AG08396 (cell line): ENCODE measurements at regions not wholly inside any gene's neighbourhood (a gene's known extent, or its start where the extent isn't known, plus 50 kb on each side); places are given as distances from the start of the nearest gene placed in this dataset.

Experiments
- DNase-seq: peaks from one replicate; pipeline ENCODE4 v3.0.0; 2012; ENCODE audit warnings: low spot score, mixed read lengths

DNA sequence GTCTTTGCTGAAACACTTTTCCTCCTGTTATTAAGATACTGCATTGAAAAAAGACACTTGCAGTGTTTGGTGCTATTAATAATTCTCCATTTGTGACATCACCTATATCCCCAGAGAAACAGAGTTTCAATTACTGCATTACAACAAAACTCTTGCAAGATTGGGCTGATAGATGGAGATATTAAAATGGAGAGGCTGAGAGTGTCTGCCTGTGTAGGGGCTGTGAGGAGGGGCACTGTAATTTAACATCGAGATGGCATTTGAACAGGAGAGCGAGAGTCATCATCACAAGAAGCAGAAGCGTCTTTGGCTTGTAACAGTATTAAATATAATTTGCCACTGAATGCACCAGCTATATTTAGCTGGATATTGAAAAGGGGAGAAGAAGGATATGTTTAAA lies 316.5 kb downstream of the CDH26 start:
- no peak for DNase-seq

DNA sequence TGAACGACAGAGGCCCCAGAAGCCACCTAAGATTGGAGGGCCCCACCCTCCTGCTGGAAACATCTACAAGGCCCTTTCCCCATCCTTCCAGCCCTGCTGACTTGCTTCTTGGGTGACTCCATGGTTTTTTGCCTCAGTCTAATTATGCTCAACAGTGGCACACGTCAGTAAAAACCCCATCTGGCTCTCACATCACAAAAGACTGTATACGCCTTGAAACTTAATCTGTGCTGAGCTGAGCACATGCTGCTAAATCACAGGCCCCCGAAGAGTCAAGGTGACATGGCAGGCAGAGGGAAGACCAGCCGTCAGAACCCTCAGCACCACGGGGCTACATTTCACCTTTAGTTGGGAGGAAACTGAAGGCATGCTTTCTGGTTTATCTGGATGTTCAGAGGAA lies 323.1 kb downstream of the CDH26 start:
- DNase-seq = no peak

DNA sequence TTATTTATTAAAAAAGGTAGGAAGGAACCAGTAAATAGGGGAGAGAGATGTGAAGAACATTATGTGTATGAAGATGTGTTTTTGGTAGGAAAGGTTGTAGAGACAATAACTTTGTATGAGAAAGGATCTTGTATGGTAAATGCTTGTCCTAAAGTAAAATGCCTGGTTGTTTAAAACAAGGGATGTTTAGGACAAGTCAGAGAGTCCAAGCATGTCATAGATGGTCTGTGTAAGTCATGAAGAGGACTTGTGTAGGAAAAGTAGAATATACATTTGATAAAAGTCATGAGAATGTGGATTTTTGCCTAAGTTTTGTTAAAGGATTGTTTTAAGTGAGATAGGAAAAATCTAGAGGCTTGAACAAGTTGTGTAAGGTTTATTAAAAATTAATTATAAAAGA lies 325.1 kb downstream of the CDH26 start:
- no peak for DNase-seq

- DNase-seq = no peak
Observed at GRCh38 chr20:60286764-60287163, 328.5 kb downstream of the CDH26 start.

DNA sequence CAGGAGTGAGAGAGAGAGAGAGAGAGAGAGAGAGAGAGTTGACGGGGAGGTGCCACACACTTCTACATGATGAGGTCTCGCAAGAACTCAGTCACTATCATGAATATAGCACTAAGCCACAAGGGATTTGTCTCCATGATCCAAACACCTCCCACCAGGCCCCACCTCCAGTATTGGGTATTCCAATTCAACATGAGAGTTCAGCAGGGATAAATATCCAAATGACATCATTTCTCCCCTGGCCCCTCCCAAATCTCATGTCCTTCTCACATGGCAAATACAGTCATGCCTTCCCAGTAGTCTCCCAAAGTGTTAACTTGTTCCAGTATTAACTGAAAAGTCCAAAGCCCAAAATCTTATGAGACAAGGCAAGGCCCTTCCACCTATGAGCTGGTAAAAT lies 330.7 kb downstream of the CDH26 start:
- no peak for DNase-seq

DNA sequence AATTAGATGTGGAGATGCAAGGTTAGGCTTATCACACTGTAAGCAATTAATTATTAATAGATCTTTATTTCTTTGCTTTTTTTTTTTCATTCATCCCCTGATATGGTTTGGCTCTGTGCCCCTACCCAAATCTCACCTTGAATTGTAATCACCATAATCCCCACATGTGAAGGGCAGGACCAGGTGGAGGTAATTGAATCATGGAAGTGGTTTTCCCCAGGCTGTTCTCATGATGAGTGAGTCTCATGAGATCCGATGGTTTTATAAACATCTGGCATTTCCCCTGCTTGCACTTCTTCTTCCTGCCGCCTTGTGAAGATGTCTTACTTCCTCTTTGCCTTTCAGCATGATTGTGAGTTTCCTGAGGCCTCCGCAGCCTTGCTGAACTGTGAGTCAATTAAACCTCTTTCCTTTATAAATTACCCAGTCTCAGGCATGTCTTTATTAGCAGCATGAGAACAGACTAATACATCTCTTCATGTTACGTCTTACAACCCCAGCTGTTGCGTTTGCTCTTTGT lies 333.8 kb downstream of the CDH26 start:
- DNase-seq = no peak

DNA sequence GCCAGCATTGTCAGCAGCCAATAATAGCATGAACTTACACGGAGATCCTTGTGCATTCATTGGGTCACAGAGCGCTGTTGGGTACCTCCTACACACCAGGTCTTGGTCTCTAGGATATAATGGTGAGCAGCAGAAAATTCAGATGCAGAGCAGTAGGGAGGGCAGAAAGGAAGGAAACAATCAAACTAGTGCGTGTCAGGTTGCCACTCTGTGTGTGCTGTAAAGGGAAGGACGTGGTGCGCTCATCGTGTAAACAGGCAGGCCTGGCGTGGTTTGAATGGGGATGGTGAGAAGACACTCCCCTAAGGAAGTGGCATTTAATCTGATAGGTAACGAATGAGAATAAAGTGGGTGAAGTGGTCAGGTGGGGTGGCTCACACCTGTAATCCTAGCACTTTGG lies 336.4 kb downstream of the CDH26 start:
- no peak for DNase-seq

- DNase-seq = no peak
Observed at GRCh38 chr20:60295214-60295613, 337.0 kb downstream of the CDH26 start.

- DNase-seq = no peak
Observed at GRCh38 chr20:60297649-60298048, 339.4 kb downstream of the CDH26 start.

DNA sequence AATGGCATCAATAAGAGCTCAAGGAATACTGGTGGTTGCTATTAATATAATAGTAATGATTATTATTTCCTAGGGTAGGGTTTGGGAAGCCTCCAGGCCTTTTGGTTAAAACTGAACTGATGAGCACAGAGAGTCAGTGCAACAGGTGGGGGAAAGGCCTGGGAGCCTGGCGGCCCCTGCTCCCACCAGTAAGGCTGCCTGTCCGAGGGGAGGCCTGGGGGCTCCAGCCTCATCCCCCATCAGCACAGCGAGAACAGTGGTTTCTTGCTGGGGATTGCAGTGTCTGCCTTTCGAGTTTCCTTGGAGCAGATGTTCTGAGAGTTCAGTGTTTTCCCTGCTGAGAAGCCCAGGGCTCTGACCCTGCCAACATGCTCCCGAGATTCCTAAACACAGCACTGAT lies 340.4 kb downstream of the CDH26 start:
- no peak for DNase-seq

DNA sequence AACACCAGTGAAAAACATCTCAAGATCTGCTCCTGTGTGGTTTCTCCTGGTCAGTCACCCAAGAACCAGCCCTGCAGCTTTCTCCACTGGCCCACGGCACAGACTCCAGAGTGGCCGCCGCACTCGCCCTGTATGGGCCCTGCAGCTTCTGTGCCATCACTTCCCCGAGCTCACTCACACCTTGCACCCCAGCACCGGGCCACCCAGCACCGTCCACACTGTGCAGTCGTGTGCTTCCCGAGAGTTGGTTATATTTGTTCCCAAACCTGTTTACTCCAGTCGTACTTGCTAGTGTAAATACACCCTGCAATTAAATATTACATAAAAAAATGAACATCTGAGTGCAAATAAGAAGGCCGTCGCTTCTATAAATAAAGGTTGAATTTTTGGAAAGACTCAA lies 341.7 kb downstream of the CDH26 start:
- no peak for DNase-seq

DNA sequence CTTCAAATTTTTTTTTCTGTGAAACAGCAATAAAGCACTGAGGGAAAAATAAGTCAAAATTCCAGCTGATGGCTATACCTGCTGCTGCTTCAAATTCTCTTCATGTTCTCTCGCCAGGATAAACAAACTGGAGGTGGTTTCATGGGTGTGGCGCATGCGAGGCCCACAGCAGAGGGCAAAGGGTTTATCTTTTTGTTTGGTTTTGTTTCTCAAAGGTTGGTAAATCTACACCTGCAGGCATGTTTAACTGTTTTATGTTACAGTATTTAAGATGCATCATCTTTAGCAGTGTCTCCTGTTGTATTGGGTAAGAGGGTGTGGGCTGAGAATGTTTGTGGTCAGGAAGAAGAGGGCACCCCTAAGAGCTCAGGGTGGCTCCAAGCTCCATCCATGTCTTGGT lies 342.2 kb downstream of the CDH26 start:
- no peak for DNase-seq

GRCh38 chr20:60302875-60303274 lies 344.7 kb downstream of the CDH26 start:
- no peak for DNase-seq

- DNase-seq = no peak
Observed at GRCh38 chr20:60304026-60304590, 345.9 kb downstream of the CDH26 start.

DNA sequence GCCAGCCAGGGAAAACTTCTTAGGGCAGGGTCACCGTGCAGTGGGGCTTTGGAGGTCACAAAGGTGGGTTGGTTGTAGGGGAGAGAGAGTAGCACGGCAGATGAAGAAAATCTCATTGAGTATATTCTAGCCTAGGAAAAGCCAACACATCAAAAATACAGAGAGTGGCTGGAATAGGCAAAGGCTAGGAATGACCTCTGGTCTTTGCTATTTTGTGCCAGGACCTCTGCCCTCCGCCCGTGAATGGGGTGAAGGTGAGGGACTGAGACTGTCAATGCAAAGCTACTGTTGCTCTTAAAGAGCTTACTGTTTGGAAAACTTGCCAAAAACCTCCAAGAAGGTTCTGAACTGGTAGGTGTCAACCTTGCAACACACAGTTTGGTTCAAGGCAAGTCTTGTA lies 346.7 kb downstream of the CDH26 start:
- no peak for DNase-seq

GRCh38 chr20:60306105-60306504 lies 347.9 kb downstream of the CDH26 start:
- DNase-seq = no peak

GRCh38 chr20:60306551-60306950 lies 348.3 kb downstream of the CDH26 start:
- no peak for DNase-seq

DNA sequence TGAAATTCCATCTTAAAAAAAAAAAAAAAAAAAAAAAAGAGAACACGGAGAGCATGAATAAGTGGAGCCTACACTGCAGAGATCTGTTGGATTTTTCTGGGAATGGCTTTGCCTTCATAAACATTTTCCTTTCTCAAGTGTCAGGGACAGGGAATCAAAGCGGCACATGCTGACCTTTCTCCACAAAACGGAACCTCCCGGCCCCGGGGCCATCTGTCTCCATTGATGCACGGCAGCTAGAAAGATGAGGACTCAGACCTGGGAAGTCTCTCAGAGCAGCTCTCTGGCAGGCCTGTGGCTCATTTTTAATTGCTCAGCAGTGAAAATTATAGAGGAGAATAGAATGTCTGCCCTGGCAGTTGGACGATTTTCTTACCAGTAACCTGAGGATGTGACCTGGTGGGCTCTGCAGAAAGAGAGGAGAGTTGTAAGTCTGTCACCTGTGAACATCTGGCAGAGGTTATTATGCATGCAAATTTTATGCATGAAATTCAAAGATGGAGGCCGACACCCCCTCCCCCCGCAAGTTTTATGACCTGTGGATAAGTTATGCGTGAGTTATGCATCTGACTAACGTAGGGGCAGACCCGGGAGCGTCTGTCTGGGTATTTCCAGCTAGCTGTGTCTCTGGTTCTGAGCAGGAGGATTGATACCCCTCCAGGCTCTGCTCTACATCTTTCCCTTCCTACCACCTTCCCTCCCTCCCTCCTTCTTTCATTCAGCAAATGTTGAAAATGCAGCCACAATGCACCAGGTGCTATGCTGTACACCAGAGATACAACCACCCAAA lies 352.5 kb downstream of the CDH26 start:
- DNase-seq = no peak

GRCh38 chr20:60313191-60313590 lies 355.0 kb downstream of the CDH26 start:
- DNase-seq = no peak

DNA sequence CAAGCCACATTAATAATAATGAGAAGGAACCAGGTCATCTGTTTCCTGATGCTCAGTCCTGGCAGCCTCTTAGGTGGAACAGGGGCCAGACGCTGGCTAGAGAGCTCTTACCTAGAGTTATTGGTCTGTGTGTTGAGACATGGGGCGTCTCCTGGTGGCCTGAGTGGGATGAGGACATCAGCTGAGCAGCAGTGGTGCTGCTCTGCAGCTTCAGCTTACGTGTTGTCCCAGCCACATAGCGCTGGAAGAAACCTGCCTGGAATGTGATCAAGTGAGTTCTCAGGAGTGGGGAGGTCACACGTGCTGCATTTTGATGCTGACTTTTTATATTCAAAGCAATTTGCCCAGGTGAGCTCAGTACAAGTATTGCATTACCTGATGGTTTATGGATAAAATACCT lies 355.4 kb downstream of the CDH26 start:
- no peak for DNase-seq

GRCh38 chr20:60314727-60315126 lies 356.5 kb downstream of the CDH26 start:
- no peak for DNase-seq

DNA sequence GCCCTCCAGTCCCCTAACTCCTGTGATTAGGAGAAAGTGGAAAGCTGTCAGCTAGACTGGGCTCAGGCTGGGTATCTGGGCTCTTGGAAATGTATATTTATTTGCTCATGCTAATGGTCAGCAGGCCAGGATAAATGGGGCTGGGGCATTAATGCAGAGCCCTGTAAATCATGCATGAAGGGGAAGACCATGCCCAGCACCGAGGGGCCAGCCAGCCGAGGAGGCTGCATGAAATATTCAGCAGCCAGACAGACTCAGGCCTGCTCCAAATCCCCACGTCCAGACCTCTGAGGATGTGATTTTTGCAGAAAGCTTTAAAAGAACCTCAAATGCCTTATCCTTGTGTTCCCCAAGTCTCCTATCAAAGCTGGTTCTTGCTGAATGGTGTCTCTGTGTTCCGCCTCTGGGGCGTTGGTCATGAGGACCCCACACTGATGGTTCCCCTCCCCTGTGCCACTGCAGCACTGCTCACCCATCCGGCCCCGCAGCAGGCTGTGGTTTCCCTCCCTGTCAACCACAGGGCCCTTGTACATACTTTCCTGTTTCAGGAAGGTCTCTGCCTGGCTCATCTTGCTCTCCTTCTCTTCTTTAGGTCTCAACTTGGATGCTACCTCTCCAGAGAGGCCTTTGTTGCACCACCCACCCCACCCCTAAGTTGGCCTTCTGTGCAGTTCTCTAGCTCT lies 358.4 kb downstream of the CDH26 start:
- no peak for DNase-seq

DNA sequence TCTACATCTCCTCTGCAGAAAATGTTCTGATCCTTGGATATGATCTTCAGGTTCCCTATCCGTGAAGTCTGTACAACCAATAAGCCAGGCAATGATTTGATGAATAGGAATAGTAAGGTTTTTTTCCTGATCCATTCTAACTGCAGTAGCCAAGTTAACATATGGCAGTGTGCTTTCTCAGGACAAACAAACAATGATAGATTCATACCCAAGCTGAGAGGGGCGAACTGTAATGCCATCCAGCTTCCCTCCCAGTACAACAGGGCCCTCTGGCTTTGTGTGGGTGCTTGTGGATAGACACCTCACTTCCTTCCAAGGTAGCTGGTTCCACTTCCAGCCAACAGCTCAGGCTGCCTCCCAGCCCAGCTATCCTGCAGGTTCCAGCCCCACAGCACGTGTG lies 359.2 kb downstream of the CDH26 start:
- DNase-seq = no peak
